Mammary epithelial cell (primary cell): ENCODE measurements at regions not wholly inside any gene's neighbourhood (a gene's known extent, or its start where the extent isn't known, plus 50 kb on each side); places are given as distances from the start of the nearest gene placed in this dataset.

Source experiments
- EZH2 ChIP-seq: IDR thresholded peaks from 2 replicates; pipeline ENCODE4 v1.6.1; 2012; ENCODE audit warnings: low read length, inconsistent platforms, borderline replicate concordance
- TF ChIP-seq, protein P1 (sequence below), 2 donors: IDR thresholded peaks in 1 of 2; conservative IDR thresholded peaks in 1 of 2; 2 replicates each; pipeline ENCODE4 v1.5.1; 2011 to 2012; ENCODE audit warnings: inconsistent platforms in 2 of 2, low read length in 2 of 2, mild to moderate bottlenecking in 2 of 2, control low read depth in 1 of 2, low read depth in 1 of 2; ENCODE audit not compliant: insufficient read depth in 1 of 2; ENCODE audit errors: extremely low read depth in 1 of 2

DNA sequence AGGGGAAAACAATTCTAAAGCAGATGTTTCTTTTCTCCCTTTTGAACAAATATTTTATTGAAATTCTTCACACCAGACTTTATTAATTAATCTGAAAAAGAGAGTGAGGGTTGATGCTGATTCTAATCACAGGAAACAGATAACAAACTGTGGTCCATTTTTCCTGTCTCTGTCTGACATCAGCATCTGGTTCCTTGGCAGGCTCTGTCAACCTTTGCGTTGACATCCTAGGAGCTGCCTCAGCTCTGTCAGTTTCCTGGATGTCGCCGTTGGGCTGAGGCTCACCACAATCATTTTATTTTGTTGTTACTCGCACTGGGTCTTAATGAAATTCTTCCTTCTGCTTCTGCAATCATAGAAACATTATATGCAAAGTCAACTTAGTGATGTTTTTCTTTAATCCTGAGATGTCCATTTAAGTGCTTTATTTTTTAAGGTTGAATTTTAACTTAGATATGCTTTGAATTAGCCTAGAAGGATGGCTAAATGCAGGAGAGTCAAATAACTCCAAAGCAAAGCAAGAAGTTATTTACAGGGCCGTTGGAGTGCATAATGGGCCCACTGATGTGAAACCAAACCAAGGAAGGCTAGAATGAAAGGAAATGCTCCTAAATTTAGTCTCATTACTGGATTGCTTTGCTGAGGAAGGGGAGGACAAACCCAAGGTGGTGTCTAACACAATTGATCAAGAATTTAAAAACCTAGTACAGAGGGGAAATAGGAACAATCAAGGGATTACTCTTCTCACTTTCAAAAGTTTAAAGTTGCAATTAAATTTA is 542.4 kb downstream of the FLRT2 start:
- TF ChIP-seq, protein P1, sequence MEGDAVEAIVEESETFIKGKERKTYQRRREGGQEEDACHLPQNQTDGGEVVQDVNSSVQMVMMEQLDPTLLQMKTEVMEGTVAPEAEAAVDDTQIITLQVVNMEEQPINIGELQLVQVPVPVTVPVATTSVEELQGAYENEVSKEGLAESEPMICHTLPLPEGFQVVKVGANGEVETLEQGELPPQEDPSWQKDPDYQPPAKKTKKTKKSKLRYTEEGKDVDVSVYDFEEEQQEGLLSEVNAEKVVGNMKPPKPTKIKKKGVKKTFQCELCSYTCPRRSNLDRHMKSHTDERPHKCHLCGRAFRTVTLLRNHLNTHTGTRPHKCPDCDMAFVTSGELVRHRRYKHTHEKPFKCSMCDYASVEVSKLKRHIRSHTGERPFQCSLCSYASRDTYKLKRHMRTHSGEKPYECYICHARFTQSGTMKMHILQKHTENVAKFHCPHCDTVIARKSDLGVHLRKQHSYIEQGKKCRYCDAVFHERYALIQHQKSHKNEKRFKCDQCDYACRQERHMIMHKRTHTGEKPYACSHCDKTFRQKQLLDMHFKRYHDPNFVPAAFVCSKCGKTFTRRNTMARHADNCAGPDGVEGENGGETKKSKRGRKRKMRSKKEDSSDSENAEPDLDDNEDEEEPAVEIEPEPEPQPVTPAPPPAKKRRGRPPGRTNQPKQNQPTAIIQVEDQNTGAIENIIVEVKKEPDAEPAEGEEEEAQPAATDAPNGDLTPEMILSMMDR (conservative IDR thresholded peaks at IDR 0.05 in 1 of 2, IDR thresholded peaks at IDR 0.05 in 1 of 2; ENCODE audit: extremely low read depth in 1 of 2, insufficient read depth in 1 of 2, low read depth in 1 of 2, low read length in 2 of 2) = no peak
- no peak for TF ChIP-seq EZH2
